ENCODE measurements at regions not wholly inside any gene's neighbourhood (a gene's known extent, or its start where the extent isn't known, plus 50 kb on each side); places are given as distances from the start of the nearest gene placed in this dataset.

GRCh38 chr13:111924678-111925075 is 142.3 kb upstream of the SOX1 start:
- Histone ChIP-seq H3K36me3 (ENCODE audit: control insufficient read depth in 2 of 3, insufficient read depth in 3 of 3, low read length in 3 of 3) (no peaks in the 10 kb centered on the region), H3K4me3 (ENCODE audit: low read length) (no peak overlapping the region), H3K9me3 (ENCODE audit: control insufficient read depth in 2 of 3, low read length in 3 of 3) (no peaks in the 10 kb centered on the region), H3K27me3 (ENCODE audit: control insufficient read depth in 2 of 2, insufficient read depth in 2 of 2, low read length in 2 of 2) (no peaks in the 10 kb centered on the region), H3K27ac (ENCODE audit: low read depth, low read length) (no peak overlapping the region), H3K4me1 (ENCODE audit: control insufficient read depth in 2 of 2, insufficient read depth in 2 of 2, low read length in 2 of 2) (no peaks in the 10 kb centered on the region)
- H3K4me1 Mint-ChIP-seq, result no peaks in the 10 kb centered on the region
- ChIA-PET CTCF (no interaction called here), POLR2A (no interaction called here)
- no peak overlapping the region for H3K27ac Mint-ChIP-seq
- no peak overlapping the region for H3K4me3 Mint-ChIP-seq
- no peaks in the 10 kb centered on the region for H3K36me3 Mint-ChIP-seq
- peaks cover 0 to 27% (median 4%) of the 10 kb centered on the region in 5 donors for H3K27me3 Mint-ChIP-seq
- H3K9me3 Mint-ChIP-seq, result peaks cover 0 to 3% (median 0%) of the 10 kb centered on the region in 11 donors
- intact Hi-C loops (cut with micrococcal nuclease), result no loop called here
- ATAC-seq (no peak), DNase-seq (no peak)

- Mint-ChIP-seq H3K4me3 (no peak overlapping the region), H3K27me3 (peaks cover 0 to 23% (median 4%) of the 10 kb centered on the region in 5 donors), H3K36me3 (no peaks in the 10 kb centered on the region), H3K4me1 (no peaks in the 10 kb centered on the region), H3K27ac (no peak overlapping the region), H3K9me3 (peaks cover 0 to 3% (median 0%) of the 10 kb centered on the region in 11 donors)
- ChIA-PET POLR2A (no interaction called here), CTCF (no interaction called here)
- Histone ChIP-seq H3K9me3 (ENCODE audit: control insufficient read depth in 2 of 3, low read length in 3 of 3) (no peaks in the 10 kb centered on the region), H3K27ac (ENCODE audit: low read depth, low read length) (no peak overlapping the region), H3K36me3 (ENCODE audit: control insufficient read depth in 2 of 3, insufficient read depth in 3 of 3, low read length in 3 of 3) (no peaks in the 10 kb centered on the region), H3K4me3 (ENCODE audit: low read length) (no peak overlapping the region), H3K27me3 (ENCODE audit: control insufficient read depth in 2 of 2, insufficient read depth in 2 of 2, low read length in 2 of 2) (no peaks in the 10 kb centered on the region), H3K4me1 (ENCODE audit: control insufficient read depth in 2 of 2, insufficient read depth in 2 of 2, low read length in 2 of 2) (no peaks in the 10 kb centered on the region)
- intact Hi-C loops (cut with micrococcal nuclease), result no loop called here
- no peak for ATAC-seq
- no peak for DNase-seq
Observed at GRCh38 chr13:111925146-111925875, 141.6 kb upstream of the SOX1 start.

- no peak overlapping the region for H3K4me3 ChIP-seq (ENCODE audit: low read length)
- H3K36me3 ChIP-seq (ENCODE audit: control insufficient read depth in 2 of 3, insufficient read depth in 3 of 3, low read length in 3 of 3), result no peaks in the 10 kb centered on the region
- intact Hi-C loops (cut with micrococcal nuclease), result no loop called here
- H3K4me1 Mint-ChIP-seq, result no peaks in the 10 kb centered on the region
- H3K4me3 Mint-ChIP-seq, result no peak overlapping the region
- H3K4me1 ChIP-seq (ENCODE audit: control insufficient read depth in 2 of 2, insufficient read depth in 2 of 2, low read length in 2 of 2), result no peaks in the 10 kb centered on the region
- DNase-seq (no peak), ATAC-seq (no peak)
- CTCF ChIA-PET, result no interaction called here
- H3K9me3 Mint-ChIP-seq, result peaks cover 0 to 6% (median 2%) of the 10 kb centered on the region in 11 donors
- no peaks in the 10 kb centered on the region for H3K9me3 ChIP-seq (ENCODE audit: control insufficient read depth in 2 of 3, low read length in 3 of 3)
- no peaks in the 10 kb centered on the region for H3K27me3 ChIP-seq (ENCODE audit: control insufficient read depth in 2 of 2, insufficient read depth in 2 of 2, low read length in 2 of 2)
- H3K36me3 Mint-ChIP-seq, result no peaks in the 10 kb centered on the region
- H3K27ac ChIP-seq (ENCODE audit: low read depth, low read length), result no peak overlapping the region
- peaks cover 0 to 16% (median 4%) of the 10 kb centered on the region in 5 donors for H3K27me3 Mint-ChIP-seq
- H3K27ac Mint-ChIP-seq, result no peak overlapping the region
- POLR2A ChIA-PET, result no interaction called here
Observed at GRCh38 chr13:111926501-111927180, 140.3 kb upstream of the SOX1 start.

GRCh38 chr13:111927181-111927540 is 139.8 kb upstream of the SOX1 start:
- ATAC-seq, result no peak
- Histone ChIP-seq H3K27me3 (ENCODE audit: control insufficient read depth in 2 of 2, insufficient read depth in 2 of 2, low read length in 2 of 2) (no peaks in the 10 kb centered on the region), H3K4me1 (ENCODE audit: control insufficient read depth in 2 of 2, insufficient read depth in 2 of 2, low read length in 2 of 2) (no peaks in the 10 kb centered on the region), H3K9me3 (ENCODE audit: control insufficient read depth in 2 of 3, low read length in 3 of 3) (no peaks in the 10 kb centered on the region), H3K36me3 (ENCODE audit: control insufficient read depth in 2 of 3, insufficient read depth in 3 of 3, low read length in 3 of 3) (no peaks in the 10 kb centered on the region), H3K27ac (ENCODE audit: low read depth, low read length) (no peak overlapping the region), H3K4me3 (ENCODE audit: low read length) (no peak overlapping the region)
- DNase-seq, result no peak
- POLR2A ChIA-PET, result no interaction called here
- H3K27me3 Mint-ChIP-seq, result peaks cover 0 to 16% (median 4%) of the 10 kb centered on the region in 5 donors
- H3K4me1 Mint-ChIP-seq, result no peaks in the 10 kb centered on the region
- H3K36me3 Mint-ChIP-seq, result no peaks in the 10 kb centered on the region
- H3K4me3 Mint-ChIP-seq, result no peak overlapping the region
- peaks cover 0 to 10% (median 6%) of the 10 kb centered on the region in 11 donors for H3K9me3 Mint-ChIP-seq
- no peak overlapping the region for H3K27ac Mint-ChIP-seq
- CTCF ChIA-PET, result no interaction called here
- intact Hi-C loops (cut with micrococcal nuclease), result no loop called here

- ATAC-seq, result no peak
- Histone ChIP-seq H3K27me3 (ENCODE audit: control insufficient read depth in 2 of 2, insufficient read depth in 2 of 2, low read length in 2 of 2) (no peaks in the 10 kb centered on the region), H3K27ac (ENCODE audit: low read depth, low read length) (no peak overlapping the region), H3K9me3 (ENCODE audit: control insufficient read depth in 2 of 3, low read length in 3 of 3) (no peaks in the 10 kb centered on the region), H3K4me3 (ENCODE audit: low read length) (no peak overlapping the region), H3K4me1 (ENCODE audit: control insufficient read depth in 2 of 2, insufficient read depth in 2 of 2, low read length in 2 of 2) (no peaks in the 10 kb centered on the region), H3K36me3 (ENCODE audit: control insufficient read depth in 2 of 3, insufficient read depth in 3 of 3, low read length in 3 of 3) (no peaks in the 10 kb centered on the region)
- POLR2A ChIA-PET, result no interaction called here
- H3K27me3 Mint-ChIP-seq, result peaks cover 0 to 10% (median 4%) of the 10 kb centered on the region in 5 donors
- no peak overlapping the region for H3K27ac Mint-ChIP-seq
- CTCF ChIA-PET, result no interaction called here
- H3K36me3 Mint-ChIP-seq, result no peaks in the 10 kb centered on the region
- H3K4me1 Mint-ChIP-seq, result no peaks in the 10 kb centered on the region
- peaks cover 4 to 25% (median 10%) of the 10 kb centered on the region in 11 donors for H3K9me3 Mint-ChIP-seq
- no peak overlapping the region for H3K4me3 Mint-ChIP-seq
- DNase-seq, result no peak
- intact Hi-C loops (cut with micrococcal nuclease), result no loop called here
Observed at GRCh38 chr13:111929036-111929616, 137.8 kb upstream of the SOX1 start.

- H3K9me3 Mint-ChIP-seq, result peaks cover 3 to 37% (median 12%) of the 10 kb centered on the region in 11 donors
- ChIA-PET CTCF (no interaction called here), POLR2A (no interaction called here)
- no peaks in the 10 kb centered on the region for H3K36me3 Mint-ChIP-seq
- no peaks in the 10 kb centered on the region for H3K27me3 ChIP-seq (ENCODE audit: control insufficient read depth in 2 of 2, insufficient read depth in 2 of 2, low read length in 2 of 2)
- no peak overlapping the region for H3K4me3 Mint-ChIP-seq
- DNase-seq (no peak), ATAC-seq (no peak)
- H3K9me3 ChIP-seq (ENCODE audit: control insufficient read depth in 2 of 3, low read length in 3 of 3), result no peaks in the 10 kb centered on the region
- intact Hi-C loops (cut with micrococcal nuclease), result no loop called here
- H3K4me1 ChIP-seq (ENCODE audit: control insufficient read depth in 2 of 2, insufficient read depth in 2 of 2, low read length in 2 of 2), result no peaks in the 10 kb centered on the region
- no peak overlapping the region for H3K27ac Mint-ChIP-seq
- H3K4me1 Mint-ChIP-seq, result peaks cover 0 to 2% (median 0%) of the 10 kb centered on the region in 7 donors
- H3K36me3 ChIP-seq (ENCODE audit: control insufficient read depth in 2 of 3, insufficient read depth in 3 of 3, low read length in 3 of 3), result no peaks in the 10 kb centered on the region
- H3K27ac ChIP-seq (ENCODE audit: low read depth, low read length), result no peak overlapping the region
- peaks cover 0 to 31% (median 18%) of the 10 kb centered on the region in 5 donors for H3K27me3 Mint-ChIP-seq
- no peak overlapping the region for H3K4me3 ChIP-seq (ENCODE audit: low read length)
Observed at GRCh38 chr13:111936267-111936925, 130.6 kb upstream of the SOX1 start.

Measured in naive thymus-derived CD4-positive, alpha-beta T cell (primary cell).